A549 (cell line): ENCODE measurements at regions not wholly inside any gene's neighbourhood (a gene's known extent, or its start where the extent isn't known, plus 50 kb on each side); places are given as distances from the start of the nearest gene placed in this dataset.

Experiments
- ATAC-seq, 2 experiments: fragments of 200-7000 bp in 1 of 2; fragments of >200 bp in 1 of 2; cut with Nextera tagmentation in 1 of 2; cut with Tn5 transposase in 1 of 2; 3 replicates each; pipeline versions ENCODE4 v1.8.0 to v1.9.1; 2018 to 2020; ENCODE audit warnings: mild to moderate bottlenecking in 1 of 2, moderate library complexity in 1 of 2
- CTCF ChIA-PET: fragments of 300-600 bp; sonication (Branson Sonifier 250); formaldehyde crosslinking; extraction: SDS; loops from one replicate; lab custom pipeline; 2021; ENCODE audit warnings: antibody characterized with exemption, inconsistent platforms; lab: Yijun Ruan, JAX
- POLR2A ChIA-PET: fragments of 350-600 bp; formaldehyde crosslinking; extraction: SDS; loops from one replicate; lab custom pipeline; 2021; ENCODE audit warnings: antibody characterized with exemption, inconsistent platforms; lab: Yijun Ruan, JAX
- DNase-seq, 2 experiments: peaks; one replicate each; pipeline versions ENCODE4 v3.0.0 to v3.0.0-alpha.2; 2011 to 2016; ENCODE audit warnings: low read depth in 1 of 2, low spot score in 1 of 2
- FAIRE-seq: peaks from 2 replicates; lab custom pipeline; 2011; peaks lifted over from hg19 to GRCh38; lab: Jason Lieb, UNC
- H3K27ac ChIP-seq, 2 experiments: fragments of >200 bp; sonication (Bioruptor Twin); formaldehyde crosslinking; 3 replicates each; pipeline ENCODE4 v1.5.1; 2016 to 2017
- H3K4me1 ChIP-seq: fragments of >200 bp; sonication (Bioruptor Twin); formaldehyde crosslinking; 3 replicates; pipeline ENCODE4 v1.6.1; 2016
- H3K4me2 ChIP-seq: fragments of >200 bp; sonication (Bioruptor Twin); formaldehyde crosslinking; 3 replicates; pipeline ENCODE4 v1.6.1; 2016
- H3K4me3 ChIP-seq: fragments of >200 bp; sonication (Bioruptor Twin); formaldehyde crosslinking; 3 replicates; pipeline ENCODE4 v1.5.1; 2016
- H3K9me3 ChIP-seq: fragments of >200 bp; sonication (Bioruptor Twin); formaldehyde crosslinking; 3 replicates; pipeline ENCODE4 v1.6.1; 2016
- BHLHE40 ChIP-seq: IDR thresholded peaks from 2 replicates; pipeline ENCODE4 v1.6.1; 2012; ENCODE audit warnings: low read depth, low read length, inconsistent platforms
- FOXS1 ChIP-seq: fragments of 250-450 bp; sonication (Bioruptor Pico); IDR thresholded peaks from 2 replicates; pipeline ENCODE4 v1.5.0; 2020; ENCODE audit warnings: mild to moderate bottlenecking, moderate library complexity
- GATA3 ChIP-seq: IDR thresholded peaks from 2 replicates; pipeline ENCODE4 v1.6.1; 2012; ENCODE audit warnings: borderline replicate concordance
- HOXA7 ChIP-seq: fragments of 250-450 bp; sonication (Bioruptor Pico); IDR thresholded peaks from 2 replicates; pipeline ENCODE4 v1.5.0; 2020; ENCODE audit warnings: mild to moderate bottlenecking, moderate library complexity
- JUNB ChIP-seq: fragments of >200 bp; sonication (Bioruptor Twin); formaldehyde crosslinking; IDR thresholded peaks from 2 replicates; pipeline ENCODE4 v1.6.1; 2016
- KDM1A ChIP-seq: fragments of 200-600 bp; sonication (generic); IDR thresholded peaks from 2 replicates; pipeline ENCODE4 v1.6.1; 2016; ENCODE audit warnings: low read depth, mild to moderate bottlenecking
- NPAS2 ChIP-seq: fragments of 250-450 bp; sonication (Bioruptor Pico); IDR thresholded peaks from 2 replicates; pipeline ENCODE4 v1.8.0; 2022; ENCODE audit warnings: mild to moderate bottlenecking, moderate library complexity, borderline replicate concordance
- PHF8 ChIP-seq: fragments of 200-600 bp; sonication (generic); IDR thresholded peaks from 2 replicates; pipeline ENCODE4 v1.6.1; 2016; ENCODE audit warnings: low read depth, mild to moderate bottlenecking, antibody characterized with exemption, moderate library complexity, borderline replicate concordance
- POLR2A ChIP-seq: IDR thresholded peaks from 2 replicates; pipeline ENCODE4 v1.6.1; 2012; ENCODE audit warnings: mild to moderate bottlenecking, low read length
- POLR2AphosphoS2 ChIP-seq: conservative IDR thresholded peaks from 2 replicates; pipeline ENCODE4 v1.6.1; 2012; ENCODE audit warnings: low read length, improper control_type of control experiment, inconsistent platforms
- SREBF2 ChIP-seq: fragments of 450-650 bp; IDR thresholded peaks from 2 replicates; pipeline ENCODE4 v1.6.1; 2014; ENCODE audit warnings: mild to moderate bottlenecking, moderate library complexity
- ZC3H11A ChIP-seq: fragments of 450-650 bp; IDR thresholded peaks from 2 replicates; pipeline ENCODE4 v1.6.1; 2014; ENCODE audit warnings: antibody characterized with exemption, mild to moderate bottlenecking
- ZSCAN20 ChIP-seq: fragments of 250-450 bp; sonication (Bioruptor Pico); IDR thresholded peaks from 2 replicates; pipeline ENCODE4 v1.8.0; 2022; ENCODE audit warnings: mild to moderate bottlenecking, moderate library complexity
- WGBS: methylation state at CpG from one replicate; pipeline ENCODE4 v1.1.6; 2017; ENCODE audit errors: missing lambda C conversion rate; 5-methylcytosine and 5-hydroxymethylcytosine counted together
- TF ChIP-seq, protein P1 (sequence below): fragments of 450-650 bp; IDR thresholded peaks from 2 replicates; pipeline ENCODE4 v1.6.1; 2014; ENCODE audit warnings: antibody characterized with exemption
- TF ChIP-seq, protein P2 (sequence below): fragments of >200 bp; sonication (Bioruptor Twin); formaldehyde crosslinking; IDR thresholded peaks from 3 replicates; pipeline ENCODE4 v1.6.1; 2016
- TF ChIP-seq, protein P3 (sequence below): IDR thresholded peaks from 2 replicates; pipeline ENCODE4 v1.6.1; 2012

DNA sequence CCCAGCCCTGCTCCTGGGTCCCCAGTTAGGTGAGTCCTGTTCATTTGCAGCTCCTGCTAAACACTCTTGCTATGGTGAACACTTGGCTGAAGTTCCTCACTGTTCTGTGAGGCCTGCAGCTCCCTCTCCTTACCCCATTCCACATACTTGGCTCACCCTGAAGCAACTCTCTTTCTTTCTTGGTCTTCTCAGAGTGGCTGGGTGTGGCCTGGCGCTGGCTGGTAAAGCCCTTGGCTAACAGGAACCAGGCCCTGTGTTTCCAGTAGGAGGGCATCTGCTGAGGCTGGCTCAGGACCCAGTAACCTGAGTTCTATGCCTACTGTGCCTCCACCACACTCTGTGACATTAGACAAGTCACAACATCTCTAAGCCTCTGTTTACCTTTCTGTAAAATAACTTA is 53.1 kb upstream of the COL13A1 start:
- no peaks in the 10 kb centered on the region for H3K9me3 ChIP-seq
- DNase-seq (no peak), ATAC-seq (peak in 1 of 2 experiments; percentile 46; a peak in 3 of 6 replicates), FAIRE-seq (no peak)
- 0 out of 3 replicates have a peak overlapping the region, but pooled peaks have one; percentile 11 for H3K4me2 ChIP-seq
- H3K27ac ChIP-seq = no peak overlapping the region
- H3K4me3 ChIP-seq = no peak overlapping the region
- H3K4me1 ChIP-seq = peaks cover 10% of the 10 kb centered on the region; the same call in 2 of the 3 replicates
- CTCF ChIA-PET = interaction anchor here (1.1 to 1.5 kb wide), 4 partner anchors 13 to 52 kb away, joined by 3 to 4 read pairs (median 4); no protein-coding TSS in a partner anchor
- TF ChIP-seq NPAS2 (CRISPR knock-in tag) (no peak), ZC3H11A (no peak)
- TF ChIP-seq, protein P1, sequence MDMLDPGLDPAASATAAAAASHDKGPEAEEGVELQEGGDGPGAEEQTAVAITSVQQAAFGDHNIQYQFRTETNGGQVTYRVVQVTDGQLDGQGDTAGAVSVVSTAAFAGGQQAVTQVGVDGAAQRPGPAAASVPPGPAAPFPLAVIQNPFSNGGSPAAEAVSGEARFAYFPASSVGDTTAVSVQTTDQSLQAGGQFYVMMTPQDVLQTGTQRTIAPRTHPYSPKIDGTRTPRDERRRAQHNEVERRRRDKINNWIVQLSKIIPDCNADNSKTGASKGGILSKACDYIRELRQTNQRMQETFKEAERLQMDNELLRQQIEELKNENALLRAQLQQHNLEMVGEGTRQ = no peak
- TF ChIP-seq, all 56 proteins: peak for 0
- 0% methylated on average over 1 of the region's 1 CpG for WGBS
- POLR2A ChIA-PET = interaction anchor here (0.6 kb wide), 1 partner anchor 97 kb away, joined by 4 read pairs; no protein-coding TSS in a partner anchor

DNA sequence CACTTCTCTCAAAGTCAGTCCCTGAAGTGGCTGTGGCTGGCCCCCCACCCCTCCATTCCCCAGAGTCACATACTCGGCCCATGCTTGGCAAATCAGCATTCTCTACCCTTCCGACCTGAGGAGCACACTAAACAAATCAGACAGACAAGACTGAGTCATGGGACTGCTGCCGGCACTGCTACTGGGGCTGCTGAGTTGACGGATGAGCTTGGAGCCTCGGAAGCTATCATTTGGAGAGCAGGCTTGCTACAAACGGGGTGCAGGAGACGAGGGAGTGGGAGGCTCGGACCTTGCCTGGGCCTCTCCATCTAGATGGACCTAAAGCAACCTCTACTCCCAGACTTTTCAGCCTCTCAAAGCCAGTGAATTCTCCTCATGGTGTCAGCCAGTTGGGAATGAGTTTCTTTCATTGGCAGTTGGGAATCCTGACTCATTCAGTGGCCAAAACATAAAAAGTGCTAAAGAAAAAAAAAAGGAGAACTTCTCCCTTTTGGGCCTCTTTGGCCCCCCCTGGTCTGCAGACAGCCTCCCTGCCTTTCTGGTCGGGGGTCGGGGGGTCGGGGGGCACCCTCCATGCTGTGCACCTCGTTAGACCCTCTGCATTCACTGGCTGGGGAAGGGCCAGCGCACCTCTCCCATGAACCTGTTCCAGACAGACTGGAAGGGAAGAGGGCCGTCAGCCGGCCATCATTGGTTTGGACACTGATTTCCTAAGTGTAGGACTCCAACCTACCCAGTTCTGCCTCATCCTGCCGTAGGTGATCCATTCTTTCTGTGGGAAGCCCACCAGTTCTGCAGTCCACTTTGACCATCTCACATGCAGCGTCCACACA is 52.3 kb upstream of the COL13A1 start:
- Histone ChIP-seq H3K9me3 (no peaks in the 10 kb centered on the region), H3K27ac (no peak overlapping the region), H3K4me1 (peaks cover 10% of the 10 kb centered on the region; the same call in 2 of the 3 replicates), H3K4me2 (0 out of 3 replicates have a peak overlapping the region, but pooled peaks have one; percentile 11), H3K4me3 (no peak overlapping the region)
- CTCF ChIA-PET = interaction anchor here (1.2 to 1.5 kb wide), 2 partner anchors 18 to 47 kb away, joined by 3 to 4 read pairs; no protein-coding TSS in a partner anchor
- WGBS = 56% methylated on average over 11 of the region's 17 CpGs
- POLR2A ChIA-PET = no interaction called here
- no peak for FAIRE-seq
- peak; percentile 67 to 84; a peak in 4 of 6 replicates for ATAC-seq
- DNase-seq = no peak
- TF ChIP-seq KDM1A (no peak), FOXS1 (no peak), BHLHE40 (no peak), PHF8 (no peak), JUNB (no peak), SREBF2 (no peak), POLR2AphosphoS2 (no peak), HOXA7 (CRISPR knock-in tag) (no peak), ZSCAN20 (CRISPR knock-in tag) (no peak), GATA3 (no peak)
- TF ChIP-seq, protein P2, sequence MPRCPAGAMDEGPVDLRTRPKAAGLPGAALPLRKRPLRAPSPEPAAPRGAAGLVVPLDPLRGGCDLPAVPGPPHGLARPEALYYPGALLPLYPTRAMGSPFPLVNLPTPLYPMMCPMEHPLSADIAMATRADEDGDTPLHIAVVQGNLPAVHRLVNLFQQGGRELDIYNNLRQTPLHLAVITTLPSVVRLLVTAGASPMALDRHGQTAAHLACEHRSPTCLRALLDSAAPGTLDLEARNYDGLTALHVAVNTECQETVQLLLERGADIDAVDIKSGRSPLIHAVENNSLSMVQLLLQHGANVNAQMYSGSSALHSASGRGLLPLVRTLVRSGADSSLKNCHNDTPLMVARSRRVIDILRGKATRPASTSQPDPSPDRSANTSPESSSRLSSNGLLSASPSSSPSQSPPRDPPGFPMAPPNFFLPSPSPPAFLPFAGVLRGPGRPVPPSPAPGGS = no peak
- TF ChIP-seq, protein P3, sequence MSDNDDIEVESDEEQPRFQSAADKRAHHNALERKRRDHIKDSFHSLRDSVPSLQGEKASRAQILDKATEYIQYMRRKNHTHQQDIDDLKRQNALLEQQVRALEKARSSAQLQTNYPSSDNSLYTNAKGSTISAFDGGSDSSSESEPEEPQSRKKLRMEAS = no peak
- TF ChIP-seq, protein P1 = no peak

DNA sequence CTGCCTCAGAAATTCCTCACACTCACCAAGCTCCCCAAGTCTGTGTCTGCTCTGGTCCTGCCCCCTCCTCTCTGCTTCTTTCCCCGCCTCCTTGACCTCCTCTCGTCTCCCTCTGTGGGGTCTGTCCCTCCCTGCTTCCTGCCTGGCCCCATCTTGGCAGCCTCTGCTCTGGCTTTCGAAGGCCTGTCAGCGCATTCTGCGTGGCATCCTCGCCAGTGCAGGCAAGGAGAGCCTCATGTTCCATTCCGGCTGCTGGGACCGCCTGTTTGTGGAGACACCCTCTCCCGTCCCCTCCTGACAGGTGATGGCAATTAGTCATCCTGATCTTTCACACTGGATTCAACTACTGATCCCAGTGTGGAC is 51.7 kb upstream of the COL13A1 start:
- CTCF ChIA-PET = interaction anchor here (1.1 to 1.8 kb wide), 4 partner anchors 33 to 164 kb away, joined by 3 to 5 read pairs (median 3); no protein-coding TSS in a partner anchor
- 93% methylated on average over 9 of the region's 9 CpGs for WGBS
- TF ChIP-seq POLR2A (0 out of 2 replicates have a peak, but pooled peaks have one; percentile 14), PHF8 (no peak)
- no peaks in the 10 kb centered on the region for H3K9me3 ChIP-seq
- no peak for ATAC-seq
- H3K27ac ChIP-seq = no peak overlapping the region
- no peak overlapping the region for H3K4me3 ChIP-seq
- H3K4me2 ChIP-seq = no peak overlapping the region
- FAIRE-seq = no peak
- no peak for DNase-seq
- POLR2A ChIA-PET = no interaction called here
- H3K4me1 ChIP-seq = peaks cover 10% of the 10 kb centered on the region; the same call in 2 of the 3 replicates
